ENCODE measurements at regions not wholly inside any gene's neighbourhood (a gene's known extent, or its start where the extent isn't known, plus 50 kb on each side); places are given as distances from the start of the nearest gene placed in this dataset.

GRCh38 chr5:101018299-101018698, 115.2 kb upstream of the ST8SIA4 start:
- TF ChIP-seq CTCF (IDR thresholded peaks at IDR 0.05): no peak
- TF ChIP-seq POLR2A (IDR thresholded peaks at IDR 0.05): no peak
